Fibroblast of pulmonary artery (primary cell): ENCODE measurements at regions not wholly inside any gene's neighbourhood (a gene's known extent, or its start where the extent isn't known, plus 50 kb on each side); places are given as distances from the start of the nearest gene placed in this dataset.

Source experiments
- DNase-seq: peaks from one replicate; pipeline ENCODE4 v3.0.0-alpha.2; 2010; ENCODE audit warnings: low read depth
- H3K4me3 ChIP-seq: replicated peaks from 2 replicates; pipeline ENCODE4 v1.5.1; 2011; ENCODE audit warnings: low read depth, mild to moderate bottlenecking, control low read depth, low read length, moderate library complexity
- TF ChIP-seq, protein P1 (sequence below): IDR thresholded peaks from 2 replicates; pipeline ENCODE4 v1.5.1; 2011; ENCODE audit warnings: mild to moderate bottlenecking, control low read depth, low read length, inconsistent platforms; ENCODE audit errors: missing control alignments

GRCh38 chr18:46398625-46399024 is 258.4 kb downstream of the LOXHD1 start:
- H3K4me3 ChIP-seq = no peak overlapping the region
- no peak for DNase-seq
- TF ChIP-seq, protein P1, sequence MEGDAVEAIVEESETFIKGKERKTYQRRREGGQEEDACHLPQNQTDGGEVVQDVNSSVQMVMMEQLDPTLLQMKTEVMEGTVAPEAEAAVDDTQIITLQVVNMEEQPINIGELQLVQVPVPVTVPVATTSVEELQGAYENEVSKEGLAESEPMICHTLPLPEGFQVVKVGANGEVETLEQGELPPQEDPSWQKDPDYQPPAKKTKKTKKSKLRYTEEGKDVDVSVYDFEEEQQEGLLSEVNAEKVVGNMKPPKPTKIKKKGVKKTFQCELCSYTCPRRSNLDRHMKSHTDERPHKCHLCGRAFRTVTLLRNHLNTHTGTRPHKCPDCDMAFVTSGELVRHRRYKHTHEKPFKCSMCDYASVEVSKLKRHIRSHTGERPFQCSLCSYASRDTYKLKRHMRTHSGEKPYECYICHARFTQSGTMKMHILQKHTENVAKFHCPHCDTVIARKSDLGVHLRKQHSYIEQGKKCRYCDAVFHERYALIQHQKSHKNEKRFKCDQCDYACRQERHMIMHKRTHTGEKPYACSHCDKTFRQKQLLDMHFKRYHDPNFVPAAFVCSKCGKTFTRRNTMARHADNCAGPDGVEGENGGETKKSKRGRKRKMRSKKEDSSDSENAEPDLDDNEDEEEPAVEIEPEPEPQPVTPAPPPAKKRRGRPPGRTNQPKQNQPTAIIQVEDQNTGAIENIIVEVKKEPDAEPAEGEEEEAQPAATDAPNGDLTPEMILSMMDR = no peak

GRCh38 chr18:46399303-46399702 is 257.7 kb downstream of the LOXHD1 start:
- DNase-seq = no peak
- TF ChIP-seq, protein P1 = no peak

GRCh38 chr18:46400449-46400848 is 256.6 kb downstream of the LOXHD1 start:
- no peak for DNase-seq
- no peak overlapping the region for H3K4me3 ChIP-seq
- TF ChIP-seq, protein P1 = no peak

More at GRCh38 chr18:46399303-46399702, 257.7 kb downstream of the LOXHD1 start:
- H3K4me3 ChIP-seq = no peak overlapping the region

DNA sequence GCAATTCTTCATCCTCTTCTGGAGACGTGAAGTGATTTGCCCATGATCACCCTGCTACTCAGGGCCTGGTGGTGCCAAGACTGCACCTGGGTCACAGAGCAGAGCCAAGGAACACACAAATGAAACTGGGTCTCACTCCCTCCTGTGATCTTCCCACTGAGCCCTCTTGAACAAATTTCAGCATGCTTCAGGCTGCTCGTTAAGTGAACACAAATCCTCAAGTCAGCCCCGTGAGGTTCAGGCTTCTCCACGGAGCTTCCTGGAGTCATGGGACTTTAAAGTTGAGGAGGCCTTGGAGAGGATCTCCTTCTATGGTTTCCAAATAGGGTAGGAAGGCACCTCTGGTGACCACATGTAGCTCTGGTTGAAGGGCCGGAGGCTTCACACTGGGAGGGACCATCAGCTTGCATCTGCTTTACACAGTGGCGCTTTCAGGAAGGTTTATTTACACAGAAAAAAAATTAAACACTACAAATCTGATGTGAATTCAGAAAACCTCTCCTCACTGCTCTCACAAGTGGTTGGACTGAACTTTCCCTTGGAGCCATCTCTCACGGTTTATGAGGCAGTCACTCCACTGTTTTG is 255.4 kb downstream of the LOXHD1 start:
- TF ChIP-seq, protein P1 = no peak

GRCh38 chr18:46402396-46402795 is 254.6 kb downstream of the LOXHD1 start:
- TF ChIP-seq, protein P1 = no peak
- no peak overlapping the region for H3K4me3 ChIP-seq
- DNase-seq = no peak

More for the DNA sequence above, 255.4 kb downstream of the LOXHD1 start:
- H3K4me3 ChIP-seq = no peak overlapping the region
- DNase-seq = no peak

- TF ChIP-seq, protein P1 = no peak
- no peak for DNase-seq
- H3K4me3 ChIP-seq = no peak overlapping the region
These were observed 254.1 kb downstream of the LOXHD1 start for GRCh38 chr18:46402945-46403344.
